ENCODE measurements at regions not wholly inside any gene's neighbourhood (a gene's known extent, or its start where the extent isn't known, plus 50 kb on each side); places are given as distances from the start of the nearest gene placed in this dataset.

DNA sequence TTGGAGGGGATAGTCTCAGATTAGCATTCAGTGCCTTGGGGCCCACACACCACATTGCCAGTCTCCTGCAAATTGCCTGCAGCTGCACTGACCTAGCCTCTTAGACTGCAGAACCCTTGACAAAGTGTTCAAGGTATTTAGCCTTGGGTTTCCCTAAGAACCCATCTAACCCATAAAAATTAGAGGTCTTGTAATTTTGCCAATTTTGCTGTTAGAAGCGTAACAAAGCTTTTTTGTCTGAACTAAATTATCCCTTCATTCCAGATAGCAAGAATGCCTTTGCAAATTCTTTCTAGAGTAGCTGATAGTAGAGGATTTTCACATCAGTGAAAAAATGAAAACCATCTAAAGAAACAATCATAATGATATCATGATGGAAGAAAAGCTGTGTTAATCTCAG, 74.0 kb upstream of the CCNG1 start:
- TF ChIP-seq, protein P1, sequence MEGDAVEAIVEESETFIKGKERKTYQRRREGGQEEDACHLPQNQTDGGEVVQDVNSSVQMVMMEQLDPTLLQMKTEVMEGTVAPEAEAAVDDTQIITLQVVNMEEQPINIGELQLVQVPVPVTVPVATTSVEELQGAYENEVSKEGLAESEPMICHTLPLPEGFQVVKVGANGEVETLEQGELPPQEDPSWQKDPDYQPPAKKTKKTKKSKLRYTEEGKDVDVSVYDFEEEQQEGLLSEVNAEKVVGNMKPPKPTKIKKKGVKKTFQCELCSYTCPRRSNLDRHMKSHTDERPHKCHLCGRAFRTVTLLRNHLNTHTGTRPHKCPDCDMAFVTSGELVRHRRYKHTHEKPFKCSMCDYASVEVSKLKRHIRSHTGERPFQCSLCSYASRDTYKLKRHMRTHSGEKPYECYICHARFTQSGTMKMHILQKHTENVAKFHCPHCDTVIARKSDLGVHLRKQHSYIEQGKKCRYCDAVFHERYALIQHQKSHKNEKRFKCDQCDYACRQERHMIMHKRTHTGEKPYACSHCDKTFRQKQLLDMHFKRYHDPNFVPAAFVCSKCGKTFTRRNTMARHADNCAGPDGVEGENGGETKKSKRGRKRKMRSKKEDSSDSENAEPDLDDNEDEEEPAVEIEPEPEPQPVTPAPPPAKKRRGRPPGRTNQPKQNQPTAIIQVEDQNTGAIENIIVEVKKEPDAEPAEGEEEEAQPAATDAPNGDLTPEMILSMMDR (conservative IDR thresholded peaks at IDR 0.05 in 1 of 2, IDR thresholded peaks at IDR 0.05 in 1 of 2; ENCODE audit: low read depth in 1 of 2, low read length in 2 of 2), result no peak
- TF ChIP-seq EZH2 (IDR thresholded peaks at IDR 0.05; ENCODE audit: low read length, missing control alignments), result no peak
